Mesothelial cell of epicardium (in vitro differentiated cells): ENCODE measurements at regions not wholly inside any gene's neighbourhood (a gene's known extent, or its start where the extent isn't known, plus 50 kb on each side); places are given as distances from the start of the nearest gene placed in this dataset.
"Not testable (repeated sequence)": the region's sequence is repeated elsewhere in the genome, so short reads cannot be mapped to it uniquely, and the experiment has no call there.

Experiments used
- DNase-seq, 2 experiments: peaks; one replicate each; pipeline ENCODE4 v3.0.0; 2021; ENCODE audit warnings: low spot score in 2 of 2; ENCODE audit not compliant: unreplicated experiment in 2 of 2
- H3K27ac Mint-ChIP-seq: 2 replicates; pipeline ENCODE4 v1.8.0; 2021; ENCODE audit warnings: mixed read lengths
- H3K27me3 Mint-ChIP-seq: 2 replicates; pipeline ENCODE4 v1.8.0; 2021; ENCODE audit warnings: low read depth, mixed read lengths
- H3K36me3 Mint-ChIP-seq: 2 replicates; pipeline ENCODE4 v1.8.0; 2021; ENCODE audit warnings: mixed read lengths
- H3K4me1 Mint-ChIP-seq: 2 replicates; pipeline ENCODE4 v1.8.0; 2021; ENCODE audit warnings: mixed read lengths
- H3K4me3 Mint-ChIP-seq: 2 replicates; pipeline ENCODE4 v1.8.0; 2021; ENCODE audit warnings: mild to moderate bottlenecking, moderate library complexity, mixed read lengths
- H3K9me3 Mint-ChIP-seq: 2 replicates; pipeline ENCODE4 v1.8.0; 2021; ENCODE audit warnings: mixed read lengths
- TF ChIP-seq, protein P1 (sequence below): fragments of 200-600 bp; sonication (generic); IDR thresholded peaks from one replicate; pipeline ENCODE4 v1.5.0; 2021; ENCODE audit warnings: antibody characterized with exemption; ENCODE audit not compliant: unreplicated experiment

DNA sequence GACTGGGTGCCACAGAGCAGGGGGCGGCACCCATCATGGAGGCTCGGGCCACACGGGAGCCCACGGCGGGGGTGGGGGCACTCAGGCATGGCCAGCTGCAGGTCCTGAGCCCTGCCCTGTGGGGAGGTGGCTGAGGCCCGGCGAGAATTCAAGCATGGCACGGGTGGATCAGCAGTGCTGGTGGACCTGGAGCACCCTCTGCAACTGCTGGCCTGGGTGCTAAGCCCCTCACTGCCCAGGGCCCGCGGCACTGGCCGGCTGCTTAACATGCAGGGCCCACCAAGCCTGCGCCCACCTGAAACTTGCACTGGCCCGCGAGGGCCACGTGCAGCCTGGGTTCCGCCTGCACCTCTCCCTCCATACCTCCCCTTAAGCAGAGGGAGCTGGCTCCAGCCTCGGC, 258.6 kb downstream of the CENPC start:
- DNase-seq, result no peak
- H3K36me3 Mint-ChIP-seq, result no peaks in the 10 kb centered on the region
- H3K4me1 Mint-ChIP-seq, result peaks cover under 1% of the 10 kb centered on the region
- TF ChIP-seq, protein P1, sequence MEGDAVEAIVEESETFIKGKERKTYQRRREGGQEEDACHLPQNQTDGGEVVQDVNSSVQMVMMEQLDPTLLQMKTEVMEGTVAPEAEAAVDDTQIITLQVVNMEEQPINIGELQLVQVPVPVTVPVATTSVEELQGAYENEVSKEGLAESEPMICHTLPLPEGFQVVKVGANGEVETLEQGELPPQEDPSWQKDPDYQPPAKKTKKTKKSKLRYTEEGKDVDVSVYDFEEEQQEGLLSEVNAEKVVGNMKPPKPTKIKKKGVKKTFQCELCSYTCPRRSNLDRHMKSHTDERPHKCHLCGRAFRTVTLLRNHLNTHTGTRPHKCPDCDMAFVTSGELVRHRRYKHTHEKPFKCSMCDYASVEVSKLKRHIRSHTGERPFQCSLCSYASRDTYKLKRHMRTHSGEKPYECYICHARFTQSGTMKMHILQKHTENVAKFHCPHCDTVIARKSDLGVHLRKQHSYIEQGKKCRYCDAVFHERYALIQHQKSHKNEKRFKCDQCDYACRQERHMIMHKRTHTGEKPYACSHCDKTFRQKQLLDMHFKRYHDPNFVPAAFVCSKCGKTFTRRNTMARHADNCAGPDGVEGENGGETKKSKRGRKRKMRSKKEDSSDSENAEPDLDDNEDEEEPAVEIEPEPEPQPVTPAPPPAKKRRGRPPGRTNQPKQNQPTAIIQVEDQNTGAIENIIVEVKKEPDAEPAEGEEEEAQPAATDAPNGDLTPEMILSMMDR, result no peak
- no peaks in the 10 kb centered on the region for H3K27me3 Mint-ChIP-seq
- no peak overlapping the region for H3K4me3 Mint-ChIP-seq
- H3K9me3 Mint-ChIP-seq, result peaks cover 9% of the 10 kb centered on the region
- H3K27ac Mint-ChIP-seq, result no peak overlapping the region

DNA sequence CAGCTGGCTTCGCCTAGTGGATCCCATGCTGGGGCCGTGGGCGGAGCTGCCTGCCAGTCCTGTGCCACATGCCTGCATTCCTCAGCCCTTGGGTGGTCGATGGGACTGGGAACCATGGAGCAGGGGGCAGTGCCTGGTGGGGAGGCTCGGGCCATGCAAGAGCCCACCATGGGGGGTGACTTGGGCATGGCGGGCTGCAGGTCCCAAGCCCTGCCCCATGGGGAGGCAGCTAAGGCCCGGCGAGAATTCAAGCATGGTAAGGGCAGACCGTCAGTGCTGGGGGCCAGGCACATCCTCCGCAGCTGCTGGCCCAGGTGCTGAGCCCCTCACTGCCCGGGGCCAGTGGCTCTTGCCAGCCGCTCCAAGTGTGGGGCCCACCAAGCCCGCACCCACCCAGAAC, 262.6 kb downstream of the CENPC start:
- no peaks in the 10 kb centered on the region for H3K27me3 Mint-ChIP-seq
- no peak overlapping the region for H3K4me3 Mint-ChIP-seq
- DNase-seq, result no peak
- TF ChIP-seq, protein P1, result no peak
- H3K4me1 Mint-ChIP-seq, result no peaks in the 10 kb centered on the region
- no peaks in the 10 kb centered on the region for H3K36me3 Mint-ChIP-seq
- no peak overlapping the region for H3K27ac Mint-ChIP-seq
- peaks cover 10% of the 10 kb centered on the region for H3K9me3 Mint-ChIP-seq

DNA sequence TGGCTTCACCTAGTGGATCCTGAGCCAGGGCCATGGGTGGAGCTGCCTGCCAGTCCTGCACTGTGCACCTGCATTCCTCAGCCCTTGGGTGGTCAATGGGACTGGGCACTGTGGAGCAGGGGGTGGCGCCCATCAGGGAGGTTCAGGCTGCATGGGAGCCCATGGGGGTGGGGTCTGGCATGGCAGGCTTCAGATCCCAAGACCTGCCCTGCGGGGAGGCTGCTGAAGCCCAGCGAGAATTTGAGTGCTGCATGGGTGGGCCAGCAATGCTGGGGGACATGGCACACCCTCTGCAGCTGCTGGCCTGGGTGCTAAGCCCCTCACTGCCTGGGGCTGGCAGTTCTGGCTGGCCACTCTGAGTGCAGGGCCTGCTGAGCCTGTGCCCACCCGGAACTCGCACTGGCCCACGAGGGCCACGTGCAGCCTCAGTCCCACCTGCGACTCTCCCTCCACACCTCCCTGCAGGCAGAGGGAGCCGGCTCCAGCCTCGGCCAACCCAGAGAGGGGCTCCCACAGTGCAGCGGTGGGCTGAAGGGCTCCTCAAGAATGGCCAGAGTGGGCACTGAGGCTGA, 270.0 kb downstream of the CENPC start:
- TF ChIP-seq, protein P1, result no peak
- no peaks in the 10 kb centered on the region for H3K4me1 Mint-ChIP-seq
- DNase-seq, result no peak
- no peaks in the 10 kb centered on the region for H3K27me3 Mint-ChIP-seq
- H3K4me3 Mint-ChIP-seq, result no peak overlapping the region
- no peak overlapping the region for H3K27ac Mint-ChIP-seq
- H3K36me3 Mint-ChIP-seq, result no peaks in the 10 kb centered on the region
- peaks cover 42% of the 10 kb centered on the region for H3K9me3 Mint-ChIP-seq

DNA sequence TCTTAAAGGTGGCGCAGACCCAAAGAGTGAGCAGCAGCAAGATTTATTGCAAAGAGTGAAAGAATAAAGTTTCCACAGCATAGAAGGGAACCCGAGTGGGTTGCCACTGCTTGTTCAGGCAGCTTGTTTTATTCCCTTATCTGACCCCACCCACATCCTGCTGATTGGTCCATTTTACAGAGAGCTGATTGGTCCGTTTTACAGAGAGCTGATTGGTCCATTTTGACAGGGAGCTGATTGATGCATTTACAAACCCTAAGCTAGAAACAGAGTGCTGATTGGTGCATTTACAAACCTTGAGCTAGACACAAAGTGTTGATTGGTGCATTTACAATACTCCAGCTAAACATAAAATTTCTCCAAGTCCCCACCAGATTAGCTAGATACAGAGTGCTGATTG, 270.6 kb downstream of the CENPC start:
- H3K27ac Mint-ChIP-seq, H3K36me3 Mint-ChIP-seq, H3K4me1 Mint-ChIP-seq, DNase-seq, H3K27me3 Mint-ChIP-seq, H3K4me3 Mint-ChIP-seq: not testable (repeated sequence)
- H3K9me3 Mint-ChIP-seq, result peaks cover 48% of the 10 kb centered on the region

DNA sequence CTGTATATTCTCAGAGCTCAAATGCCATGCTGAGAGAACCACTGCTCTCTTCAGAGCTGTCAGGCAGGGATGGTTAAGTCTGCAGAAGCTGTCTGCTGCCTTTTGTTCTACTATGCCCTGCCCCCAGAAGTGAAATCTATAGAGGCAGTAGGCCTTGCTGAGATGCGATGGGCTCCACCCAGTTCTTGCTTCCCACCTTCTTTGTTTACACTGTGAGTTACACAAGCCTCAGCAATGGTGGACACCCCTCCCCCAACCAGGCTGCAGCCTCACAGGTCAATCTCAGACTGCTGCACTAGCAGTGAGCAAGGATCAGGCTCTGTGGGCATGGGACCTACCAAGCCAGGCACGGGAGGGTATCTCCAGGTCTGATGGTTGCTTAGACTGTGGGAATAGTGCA, 271.6 kb downstream of the CENPC start:
- H3K9me3 Mint-ChIP-seq, result peaks cover 52% of the 10 kb centered on the region

DNA sequence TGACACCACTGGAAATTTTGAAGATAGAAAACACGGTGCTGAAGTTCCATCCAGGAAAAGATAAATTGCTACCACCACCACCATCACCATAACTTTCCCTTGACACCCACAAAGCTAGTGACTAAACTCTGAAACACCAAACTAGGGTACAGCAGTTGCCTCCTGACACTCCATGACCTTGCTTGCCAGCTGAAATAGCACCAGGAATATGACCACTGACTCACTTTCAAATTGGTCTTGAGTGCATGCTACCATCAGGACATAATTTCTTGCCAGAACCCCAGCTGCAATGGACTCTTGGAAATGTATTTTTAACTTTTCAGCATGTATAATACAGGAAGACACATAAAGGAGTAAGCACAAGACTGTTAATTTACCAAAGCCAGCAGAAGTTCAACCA, 283.3 kb downstream of the CENPC start:
- no peak for DNase-seq
- Mint-ChIP-seq H3K36me3 (no peaks in the 10 kb centered on the region), H3K9me3 (no peaks in the 10 kb centered on the region), H3K27me3 (no peaks in the 10 kb centered on the region), H3K27ac (no peak overlapping the region), H3K4me1 (no peaks in the 10 kb centered on the region), H3K4me3 (no peak overlapping the region)
- TF ChIP-seq, protein P1, result no peak

More for the DNA sequence above, 271.6 kb downstream of the CENPC start:
- H3K27ac Mint-ChIP-seq, result no peak overlapping the region
- no peak overlapping the region for H3K4me3 Mint-ChIP-seq
- H3K36me3 Mint-ChIP-seq, result no peaks in the 10 kb centered on the region
- no peak for DNase-seq
- TF ChIP-seq, protein P1, result no peak
- no peaks in the 10 kb centered on the region for H3K27me3 Mint-ChIP-seq
- no peaks in the 10 kb centered on the region for H3K4me1 Mint-ChIP-seq
